ENCODE measurements at regions not wholly inside any gene's neighbourhood (a gene's known extent, or its start where the extent isn't known, plus 50 kb on each side); places are given as distances from the start of the nearest gene placed in this dataset.

GRCh38 chr16:26666486-26666885 lies 400.2 kb upstream of the C16orf82 start:
- TF ChIP-seq CTCF (IDR thresholded peaks at IDR 0.05; ENCODE audit: low read length) = no peak
- no peak for TF ChIP-seq EZH2 (IDR thresholded peaks at IDR 0.05; ENCODE audit: borderline replicate concordance, low read length)
